ENCODE measurements at regions not wholly inside any gene's neighbourhood (a gene's known extent, or its start where the extent isn't known, plus 50 kb on each side); places are given as distances from the start of the nearest gene placed in this dataset.
"Not testable (repeated sequence)": the region's sequence is repeated elsewhere in the genome, so short reads cannot be mapped to it uniquely, and the experiment has no call there.

DNA sequence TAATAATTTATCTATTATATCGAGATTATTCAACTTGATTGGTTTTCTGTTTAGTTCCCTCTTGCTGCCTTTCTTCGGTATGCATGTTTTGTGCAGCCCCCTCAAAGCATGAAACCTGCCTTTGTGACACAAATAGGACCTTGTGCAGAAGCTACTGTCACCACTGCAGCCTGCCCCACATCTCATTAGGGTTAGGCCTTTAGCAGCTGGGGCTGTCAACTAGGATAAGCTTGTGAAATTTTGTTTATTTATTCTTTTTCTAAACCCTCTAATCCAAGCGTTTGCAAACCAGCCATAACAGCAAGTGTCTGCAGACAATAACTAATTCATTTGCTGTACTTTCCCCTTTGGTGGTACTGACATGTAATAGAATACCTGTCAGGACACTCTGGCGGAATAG is 258.9 kb downstream of the RCHY1 start:
- Histone ChIP-seq H3K9me3 (no peaks in the 10 kb centered on the region), H3K27me3 (no peaks in the 10 kb centered on the region), H3K36me3 (no peaks in the 10 kb centered on the region), H3K27ac (no peak overlapping the region), H3K4me1 (no peaks in the 10 kb centered on the region), H3K4me3 (no peak overlapping the region)
- 78% methylated on average over 4 of the region's 4 CpGs for WGBS, 2 donors
- ATAC-seq (no peak), DNase-seq (no peak)
- intact Hi-C loops (cut with DNase I): no loop called here
- TF ChIP-seq, protein P1, sequence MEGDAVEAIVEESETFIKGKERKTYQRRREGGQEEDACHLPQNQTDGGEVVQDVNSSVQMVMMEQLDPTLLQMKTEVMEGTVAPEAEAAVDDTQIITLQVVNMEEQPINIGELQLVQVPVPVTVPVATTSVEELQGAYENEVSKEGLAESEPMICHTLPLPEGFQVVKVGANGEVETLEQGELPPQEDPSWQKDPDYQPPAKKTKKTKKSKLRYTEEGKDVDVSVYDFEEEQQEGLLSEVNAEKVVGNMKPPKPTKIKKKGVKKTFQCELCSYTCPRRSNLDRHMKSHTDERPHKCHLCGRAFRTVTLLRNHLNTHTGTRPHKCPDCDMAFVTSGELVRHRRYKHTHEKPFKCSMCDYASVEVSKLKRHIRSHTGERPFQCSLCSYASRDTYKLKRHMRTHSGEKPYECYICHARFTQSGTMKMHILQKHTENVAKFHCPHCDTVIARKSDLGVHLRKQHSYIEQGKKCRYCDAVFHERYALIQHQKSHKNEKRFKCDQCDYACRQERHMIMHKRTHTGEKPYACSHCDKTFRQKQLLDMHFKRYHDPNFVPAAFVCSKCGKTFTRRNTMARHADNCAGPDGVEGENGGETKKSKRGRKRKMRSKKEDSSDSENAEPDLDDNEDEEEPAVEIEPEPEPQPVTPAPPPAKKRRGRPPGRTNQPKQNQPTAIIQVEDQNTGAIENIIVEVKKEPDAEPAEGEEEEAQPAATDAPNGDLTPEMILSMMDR (IDR thresholded peaks at IDR 0.05): no peak

DNA sequence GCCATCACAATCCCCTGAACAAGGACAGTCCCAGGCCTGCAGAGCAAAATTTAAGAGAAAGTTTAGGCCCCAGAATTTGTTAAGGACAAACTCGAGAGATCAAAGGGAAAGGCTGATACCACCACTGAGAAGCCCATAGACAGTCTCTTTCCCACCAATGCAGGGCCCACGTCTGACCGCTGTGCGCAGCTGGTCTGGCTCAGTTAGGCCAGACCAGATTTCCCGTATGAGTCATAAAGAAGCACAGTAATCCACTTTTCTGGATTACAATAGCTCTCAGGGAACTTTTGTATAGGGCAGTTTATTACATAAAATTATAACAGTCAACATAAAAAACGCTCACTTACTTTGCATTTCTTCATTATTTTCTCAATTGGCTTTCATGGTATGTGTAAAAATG is 259.5 kb downstream of the RCHY1 start:
- H3K4me1 ChIP-seq: no peaks in the 10 kb centered on the region
- no peaks in the 10 kb centered on the region for H3K9me3 ChIP-seq
- H3K4me3 ChIP-seq: no peak overlapping the region
- no peaks in the 10 kb centered on the region for H3K27me3 ChIP-seq
- intact Hi-C loops (cut with DNase I): no loop called here
- H3K27ac ChIP-seq: no peak overlapping the region
- no peak for DNase-seq
- TF ChIP-seq, protein P1 (IDR thresholded peaks at IDR 0.05): no peak
- ATAC-seq: peak in 2 of 8 donors; percentile 55 to 63
- 73 to 79% methylated on average over 6 of the region's 6 CpGs for WGBS, 2 donors
- no peaks in the 10 kb centered on the region for H3K36me3 ChIP-seq

DNA sequence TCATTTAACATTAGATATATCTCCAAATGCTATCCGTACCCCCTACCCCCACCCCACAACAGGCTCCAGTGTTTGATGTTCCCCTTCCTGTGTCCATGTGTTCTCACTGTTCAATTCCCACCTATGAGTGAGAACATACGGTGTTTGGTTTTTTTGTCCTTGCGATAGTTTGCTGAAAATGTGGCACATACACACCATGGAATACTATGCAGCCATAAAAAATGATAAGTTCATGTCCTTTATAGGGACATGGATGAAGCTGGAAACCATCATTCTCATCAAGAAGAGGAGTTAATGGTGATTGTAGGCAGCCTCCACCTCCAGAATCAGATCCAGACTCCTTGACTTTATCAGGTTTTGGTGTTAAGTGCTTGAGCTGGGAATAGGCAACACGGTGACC is 261.1 kb downstream of the RCHY1 start:
- H3K4me1 ChIP-seq; H3K36me3 ChIP-seq; H3K27me3 ChIP-seq; ATAC-seq; H3K9me3 ChIP-seq; DNase-seq; H3K27ac ChIP-seq; intact Hi-C loops (cut with DNase I); H3K4me3 ChIP-seq: not testable (repeated sequence)
- 72 to 75% methylated on average over 4 of the region's 4 CpGs for WGBS, 2 donors

DNA sequence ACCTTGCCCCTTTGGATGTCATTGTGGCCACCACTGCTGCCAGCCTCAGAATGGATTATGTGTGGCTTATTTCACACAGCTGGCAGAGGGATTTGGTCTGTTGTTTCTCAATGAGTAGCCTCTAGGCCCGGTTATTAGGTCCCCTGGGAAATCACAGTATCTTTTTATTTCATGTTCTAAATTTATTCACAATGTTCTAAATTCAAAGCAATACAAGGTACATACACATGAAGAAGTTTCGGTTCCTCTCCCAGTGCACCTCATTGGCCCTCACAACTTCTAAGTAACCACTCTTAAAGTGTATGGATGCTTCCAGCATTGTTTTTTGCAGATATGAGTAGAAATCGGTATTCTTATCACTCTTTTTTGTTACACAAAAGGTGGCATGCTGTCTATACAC is 262.7 kb downstream of the RCHY1 start:
- ATAC-seq (no peak), DNase-seq (no peak)
- Histone ChIP-seq H3K36me3 (no peaks in the 10 kb centered on the region), H3K27ac (no peak overlapping the region), H3K9me3 (no peaks in the 10 kb centered on the region), H3K27me3 (no peaks in the 10 kb centered on the region), H3K4me3 (no peak overlapping the region), H3K4me1 (no peaks in the 10 kb centered on the region)
- TF ChIP-seq, protein P1 (IDR thresholded peaks at IDR 0.05): no peak
- 68 to 76% methylated on average over 3 of the region's 3 CpGs for WGBS, 2 donors
- intact Hi-C loops (cut with DNase I): no loop called here

DNA sequence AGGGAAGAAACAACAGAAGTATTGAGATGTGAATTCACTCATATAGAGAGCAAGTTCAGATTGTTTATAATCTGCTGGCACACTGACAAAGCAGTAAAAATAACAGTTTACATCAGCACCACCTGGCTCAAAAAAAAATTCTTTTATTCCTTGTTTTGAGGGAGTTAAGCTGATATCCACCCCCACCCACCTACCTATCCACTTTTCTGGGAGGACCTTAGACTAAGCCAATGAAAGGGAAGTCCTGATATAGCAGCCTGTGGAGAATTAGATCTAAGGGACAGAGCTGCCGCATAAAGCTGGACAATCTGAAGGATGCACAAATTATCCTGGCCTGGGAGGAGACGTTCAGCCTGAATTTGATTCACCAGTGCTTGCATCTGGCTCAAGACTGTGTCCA is 264.5 kb downstream of the RCHY1 start:
- ATAC-seq (no peak), DNase-seq (no peak)
- H3K36me3 ChIP-seq: no peaks in the 10 kb centered on the region
- no peak overlapping the region for H3K4me3 ChIP-seq
- 76 to 81% methylated on average over 2 of the region's 2 CpGs for WGBS, 2 donors
- no peaks in the 10 kb centered on the region for H3K27me3 ChIP-seq
- intact Hi-C loops (cut with DNase I): no loop called here
- no peak overlapping the region for H3K27ac ChIP-seq
- H3K4me1 ChIP-seq: no peaks in the 10 kb centered on the region
- TF ChIP-seq, protein P1 (IDR thresholded peaks at IDR 0.05): no peak
- H3K9me3 ChIP-seq: no peaks in the 10 kb centered on the region

All from heart right ventricle (tissue), 16 donors.